WTC11 (cell line): ENCODE measurements at regions not wholly inside any gene's neighbourhood (a gene's known extent, or its start where the extent isn't known, plus 50 kb on each side); places are given as distances from the start of the nearest gene placed in this dataset.
"Not testable (repeated sequence)": the region's sequence is repeated elsewhere in the genome, so short reads cannot be mapped to it uniquely, and the experiment has no call there.

Experiments
- ATAC-seq: fragments of 200-7000 bp; cut with Tn5 transposase; 2 replicates; pipeline ENCODE4 v1.10.0; 2021; ENCODE audit warnings: mild to moderate bottlenecking, moderate library complexity
- CTCF ChIA-PET: fragments of 300-600 bp; sonication (Branson Sonifier 250); formaldehyde crosslinking; loops from one replicate; lab custom pipeline; 2021; ENCODE audit warnings: antibody characterized with exemption; lab: Charles Lee
- POLR2A ChIA-PET: fragments of 350-600 bp; sonication (Branson Sonifier 250); formaldehyde crosslinking; loops from one replicate; lab custom pipeline; 2021; ENCODE audit warnings: antibody characterized with exemption; lab: Charles Lee
- DNase-seq: peaks from one replicate; pipeline ENCODE4 v3.0.0; 2021; ENCODE audit warnings: low spot score
- H3K27ac Mint-ChIP-seq: 2 replicates; pipeline ENCODE4 v1.8.0; 2021; ENCODE audit warnings: mixed read lengths
- H3K27me3 Mint-ChIP-seq: 2 replicates; pipeline ENCODE4 v1.8.0; 2021; ENCODE audit warnings: low read depth, mild to moderate bottlenecking, moderate library complexity, mixed read lengths
- H3K36me3 Mint-ChIP-seq: 2 replicates; pipeline ENCODE4 v1.8.0; 2021; ENCODE audit warnings: mixed read lengths
- H3K4me1 Mint-ChIP-seq: 2 replicates; pipeline ENCODE4 v1.8.0; 2022; ENCODE audit warnings: mixed read lengths
- H3K4me3 Mint-ChIP-seq: 2 replicates; pipeline ENCODE4 v1.8.0; 2021; ENCODE audit warnings: mild to moderate bottlenecking, moderate library complexity, mixed read lengths
- H3K9me3 Mint-ChIP-seq: 2 replicates; pipeline ENCODE4 v1.8.0; 2021; ENCODE audit warnings: mixed read lengths
- MYBL2 ChIP-seq: sonication (generic); formaldehyde crosslinking; IDR thresholded peaks from 2 replicates; pipeline ENCODE4 v1.8.1; 2023; ENCODE audit warnings: mild to moderate bottlenecking, moderate library complexity, missing genetic modification reagents
- PRRX2 ChIP-seq: fragments of 250-450 bp; sonication (Bioruptor Pico); IDR thresholded peaks from 2 replicates; pipeline ENCODE4 v1.8.0; 2021; ENCODE audit warnings: mild to moderate bottlenecking
- SMAD3 ChIP-seq: sonication (generic); formaldehyde crosslinking; IDR thresholded peaks from 2 replicates; pipeline ENCODE4 v1.8.0; 2022; ENCODE audit warnings: missing genetic modification reagents, mild to moderate bottlenecking, borderline replicate concordance
- TEAD1 ChIP-seq: sonication (generic); formaldehyde crosslinking; IDR thresholded peaks from 2 replicates; pipeline ENCODE4 v1.8.0; 2022; ENCODE audit warnings: mild to moderate bottlenecking, missing genetic modification reagents
- TEAD4 ChIP-seq: sonication (generic); formaldehyde crosslinking; IDR thresholded peaks from 2 replicates; pipeline ENCODE4 v1.8.0; 2022; ENCODE audit warnings: mild to moderate bottlenecking, missing genetic modification reagents
- ZNF263 ChIP-seq: sonication (generic); formaldehyde crosslinking; IDR thresholded peaks from 2 replicates; pipeline ENCODE4 v1.8.1; 2022; ENCODE audit warnings: low read depth, mild to moderate bottlenecking, moderate library complexity, missing genetic modification reagents
- TF ChIP-seq, protein P1 (sequence below): sonication (generic); formaldehyde crosslinking; IDR thresholded peaks from 2 replicates; pipeline ENCODE4 v1.8.1; 2022; ENCODE audit warnings: low read depth, missing genetic modification reagents, borderline replicate concordance
- TF ChIP-seq, protein P2 (sequence below): sonication (generic); formaldehyde crosslinking; IDR thresholded peaks from 2 replicates; pipeline ENCODE4 v1.8.0; 2022; ENCODE audit warnings: mild to moderate bottlenecking, missing genetic modification reagents
- TF ChIP-seq, protein P3 (sequence below): sonication (generic); formaldehyde crosslinking; conservative IDR thresholded peaks from 2 replicates; pipeline ENCODE4 v1.8.1; 2023; ENCODE audit warnings: mild to moderate bottlenecking, low read depth, missing genetic modification reagents, moderate library complexity
- TF ChIP-seq, protein P4 (sequence below): fragments of 250-450 bp; sonication (Bioruptor Pico); IDR thresholded peaks from 2 replicates; pipeline ENCODE4 v1.9.0; 2021; ENCODE audit warnings: moderate library complexity, mild to moderate bottlenecking, inconsistent platforms, borderline replicate concordance

DNA sequence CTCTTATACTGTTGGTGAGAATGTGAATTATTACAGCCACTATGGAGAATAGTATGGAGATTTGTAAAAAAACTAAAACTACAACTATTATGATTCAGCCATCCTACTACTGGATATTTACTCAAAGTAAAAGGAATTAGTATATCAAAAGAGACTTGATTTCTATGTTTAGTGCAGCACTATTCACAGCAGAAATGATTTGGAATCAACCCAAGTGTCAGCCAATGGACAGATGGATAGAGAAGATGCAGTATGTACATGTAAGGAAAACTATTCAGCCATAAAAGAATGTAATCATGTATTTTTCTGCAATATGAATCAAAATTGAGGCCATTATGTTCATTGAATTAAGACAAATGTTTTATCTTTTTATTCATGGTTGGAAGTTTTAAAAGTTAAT is 1705.5 kb downstream of the SLITRK1 start:
- no peaks in the 10 kb centered on the region; the same call in 1 of the 2 replicates for H3K9me3 Mint-ChIP-seq
- no peaks in the 10 kb centered on the region for H3K4me1 Mint-ChIP-seq
- no peaks in the 10 kb centered on the region for H3K36me3 Mint-ChIP-seq
- ATAC-seq (no peak), DNase-seq (no peak)
- H3K27ac Mint-ChIP-seq: no peak overlapping the region
- H3K27me3 Mint-ChIP-seq: no peaks in the 10 kb centered on the region
- CTCF ChIA-PET: no interaction called here
- H3K4me3 Mint-ChIP-seq: no peak overlapping the region
- TF ChIP-seq SMAD3 (CRISPR knock-in tag): no peak
- TF ChIP-seq, protein P1, sequence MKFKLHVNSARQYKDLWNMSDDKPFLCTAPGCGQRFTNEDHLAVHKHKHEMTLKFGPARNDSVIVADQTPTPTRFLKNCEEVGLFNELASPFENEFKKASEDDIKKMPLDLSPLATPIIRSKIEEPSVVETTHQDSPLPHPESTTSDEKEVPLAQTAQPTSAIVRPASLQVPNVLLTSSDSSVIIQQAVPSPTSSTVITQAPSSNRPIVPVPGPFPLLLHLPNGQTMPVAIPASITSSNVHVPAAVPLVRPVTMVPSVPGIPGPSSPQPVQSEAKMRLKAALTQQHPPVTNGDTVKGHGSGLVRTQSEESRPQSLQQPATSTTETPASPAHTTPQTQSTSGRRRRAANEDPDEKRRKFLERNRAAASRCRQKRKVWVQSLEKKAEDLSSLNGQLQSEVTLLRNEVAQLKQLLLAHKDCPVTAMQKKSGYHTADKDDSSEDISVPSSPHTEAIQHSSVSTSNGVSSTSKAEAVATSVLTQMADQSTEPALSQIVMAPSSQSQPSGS: no peak
- TF ChIP-seq, protein P2, sequence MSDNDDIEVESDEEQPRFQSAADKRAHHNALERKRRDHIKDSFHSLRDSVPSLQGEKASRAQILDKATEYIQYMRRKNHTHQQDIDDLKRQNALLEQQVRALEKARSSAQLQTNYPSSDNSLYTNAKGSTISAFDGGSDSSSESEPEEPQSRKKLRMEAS (CRISPR knock-in tag): no peak
- TF ChIP-seq, protein P3, sequence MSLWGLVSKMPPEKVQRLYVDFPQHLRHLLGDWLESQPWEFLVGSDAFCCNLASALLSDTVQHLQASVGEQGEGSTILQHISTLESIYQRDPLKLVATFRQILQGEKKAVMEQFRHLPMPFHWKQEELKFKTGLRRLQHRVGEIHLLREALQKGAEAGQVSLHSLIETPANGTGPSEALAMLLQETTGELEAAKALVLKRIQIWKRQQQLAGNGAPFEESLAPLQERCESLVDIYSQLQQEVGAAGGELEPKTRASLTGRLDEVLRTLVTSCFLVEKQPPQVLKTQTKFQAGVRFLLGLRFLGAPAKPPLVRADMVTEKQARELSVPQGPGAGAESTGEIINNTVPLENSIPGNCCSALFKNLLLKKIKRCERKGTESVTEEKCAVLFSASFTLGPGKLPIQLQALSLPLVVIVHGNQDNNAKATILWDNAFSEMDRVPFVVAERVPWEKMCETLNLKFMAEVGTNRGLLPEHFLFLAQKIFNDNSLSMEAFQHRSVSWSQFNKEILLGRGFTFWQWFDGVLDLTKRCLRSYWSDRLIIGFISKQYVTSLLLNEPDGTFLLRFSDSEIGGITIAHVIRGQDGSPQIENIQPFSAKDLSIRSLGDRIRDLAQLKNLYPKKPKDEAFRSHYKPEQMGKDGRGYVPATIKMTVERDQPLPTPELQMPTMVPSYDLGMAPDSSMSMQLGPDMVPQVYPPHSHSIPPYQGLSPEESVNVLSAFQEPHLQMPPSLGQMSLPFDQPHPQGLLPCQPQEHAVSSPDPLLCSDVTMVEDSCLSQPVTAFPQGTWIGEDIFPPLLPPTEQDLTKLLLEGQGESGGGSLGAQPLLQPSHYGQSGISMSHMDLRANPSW (CRISPR knock-in tag): no peak
- POLR2A ChIA-PET: no interaction called here

DNA sequence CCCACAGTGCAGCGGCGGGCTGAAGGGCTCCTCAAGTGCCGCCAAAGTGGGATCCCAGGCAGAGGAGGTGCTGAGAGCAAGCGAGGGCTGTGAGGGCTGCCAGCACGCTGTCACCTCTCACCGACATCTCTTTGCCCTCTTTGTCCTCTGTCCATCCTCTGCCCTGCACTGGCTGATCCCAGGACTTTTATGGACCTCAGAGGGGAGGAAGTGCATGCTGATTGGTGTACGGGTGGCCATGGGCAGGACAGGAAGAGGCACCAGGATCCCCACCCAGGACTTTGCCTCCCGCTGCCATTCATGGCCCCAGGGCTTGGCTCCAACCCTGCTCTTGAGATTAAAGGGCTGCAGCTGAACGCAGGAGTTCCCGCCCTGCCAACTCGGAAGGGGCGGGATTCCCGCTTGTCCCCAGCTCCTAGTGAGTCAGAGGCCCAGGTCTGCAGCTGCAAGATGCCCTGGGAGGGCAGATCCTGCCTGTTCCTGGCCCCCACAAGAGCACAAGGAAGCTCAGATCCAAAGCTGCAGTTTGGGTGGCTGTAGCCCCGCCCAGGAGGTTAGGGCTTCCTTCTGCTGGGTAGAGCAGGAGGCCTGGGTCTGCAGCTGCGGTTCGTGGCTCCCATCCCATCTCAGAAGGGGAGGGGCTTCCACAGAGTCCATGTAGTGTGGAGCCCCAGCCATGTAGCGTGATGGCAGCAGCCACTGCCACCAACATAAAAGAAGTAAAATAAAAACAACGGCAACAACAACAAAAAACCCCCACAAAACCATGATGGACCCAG is 1716.7 kb downstream of the SLITRK1 start:
- no peaks in the 10 kb centered on the region for H3K36me3 Mint-ChIP-seq
- H3K9me3 Mint-ChIP-seq: peaks cover 7% of the 10 kb centered on the region
- H3K27me3 Mint-ChIP-seq: no peaks in the 10 kb centered on the region
- CTCF ChIA-PET: no interaction called here
- peak; percentile 9 for DNase-seq
- POLR2A ChIA-PET: no interaction called here
- TF ChIP-seq PRRX2 (CRISPR knock-in tag) (no peak), MYBL2 (CRISPR knock-in tag) (no peak)
- TF ChIP-seq, all 79 proteins: peak for 0
- Mint-ChIP-seq H3K4me3 (no peak overlapping the region), H3K27ac (no peak overlapping the region), H3K4me1 (no peaks in the 10 kb centered on the region)
- peak; percentile 72 for ATAC-seq

DNA sequence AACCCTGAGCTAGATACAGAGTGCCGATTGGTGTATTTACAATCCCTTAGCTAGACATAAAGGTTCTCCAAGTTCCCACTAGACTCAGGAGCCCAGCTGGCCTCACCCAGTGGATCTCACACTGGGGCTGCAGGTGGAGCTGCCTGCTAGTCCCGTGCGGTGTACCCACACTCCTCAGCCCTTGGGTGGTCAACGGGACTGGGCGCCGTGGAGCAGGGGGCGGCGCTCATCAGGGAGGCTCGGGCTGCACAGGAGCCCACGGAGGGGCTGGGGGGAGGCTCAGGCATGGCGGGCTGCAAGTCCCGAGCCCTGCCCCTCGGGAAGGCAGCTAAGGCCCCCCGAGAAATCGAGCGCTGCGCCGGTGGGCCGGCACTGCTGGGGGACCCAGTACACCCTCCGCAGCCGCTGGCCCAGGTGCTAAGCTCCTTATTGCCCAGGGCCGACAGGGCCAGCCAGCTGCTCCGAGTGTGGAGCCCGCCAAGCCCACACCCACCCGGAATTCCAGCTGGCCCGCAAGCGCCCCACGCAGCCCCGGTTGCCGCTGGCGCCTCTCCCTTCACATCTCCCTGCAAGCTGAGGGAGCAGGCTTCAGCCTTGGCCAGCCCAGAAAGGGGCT is 1717.4 kb downstream of the SLITRK1 start:
- CTCF ChIA-PET, POLR2A ChIA-PET, H3K27ac Mint-ChIP-seq, DNase-seq, H3K27me3 Mint-ChIP-seq, H3K36me3 Mint-ChIP-seq, ATAC-seq, H3K9me3 Mint-ChIP-seq, H3K4me3 Mint-ChIP-seq, H3K4me1 Mint-ChIP-seq: not testable (repeated sequence)

DNA sequence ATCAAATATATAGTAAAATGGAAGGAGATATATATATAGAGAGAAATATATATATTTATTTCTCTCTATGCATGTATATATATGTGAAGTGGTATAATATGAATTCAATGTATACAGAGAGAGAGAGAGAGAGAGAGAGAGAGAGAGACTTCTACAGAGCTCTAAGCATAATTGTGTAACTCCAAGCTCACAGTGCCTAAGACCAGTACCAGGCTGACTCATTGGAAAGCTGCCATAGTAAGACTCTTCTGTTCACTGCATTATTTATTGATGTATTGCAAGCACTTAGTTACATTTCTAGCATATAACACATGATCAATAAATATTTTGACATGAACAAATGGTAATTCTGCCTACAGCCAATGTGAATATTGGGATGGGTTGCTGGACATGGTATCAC is 1734.7 kb downstream of the SLITRK1 start:
- ChIA-PET POLR2A (no interaction called here), CTCF (no interaction called here)
- Mint-ChIP-seq H3K9me3 (peaks cover 6% of the 10 kb centered on the region), H3K4me3 (no peak overlapping the region), H3K36me3 (no peaks in the 10 kb centered on the region), H3K4me1 (no peaks in the 10 kb centered on the region), H3K27ac (no peak overlapping the region), H3K27me3 (no peaks in the 10 kb centered on the region)
- no peak for DNase-seq
- TF ChIP-seq, protein P4, sequence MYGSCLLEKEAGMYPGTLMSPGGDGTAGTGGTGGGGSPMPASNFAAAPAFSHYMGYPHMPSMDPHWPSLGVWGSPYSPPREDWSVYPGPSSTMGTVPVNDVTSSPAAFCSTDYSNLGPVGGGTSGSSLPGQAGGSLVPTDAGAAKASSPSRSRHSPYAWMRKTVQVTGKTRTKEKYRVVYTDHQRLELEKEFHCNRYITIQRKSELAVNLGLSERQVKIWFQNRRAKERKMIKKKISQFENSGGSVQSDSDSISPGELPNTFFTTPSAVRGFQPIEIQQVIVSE: no peak
- TF ChIP-seq ZNF263 (CRISPR knock-in tag) (no peak), TEAD1 (no peak), TEAD4 (CRISPR knock-in tag) (no peak)
- no peak for ATAC-seq
